CD4-positive, alpha-beta T cell (primary cell): ENCODE measurements at regions not wholly inside any gene's neighbourhood (a gene's known extent, or its start where the extent isn't known, plus 50 kb on each side); places are given as distances from the start of the nearest gene placed in this dataset.

Experiments
- ATAC-seq: fragments of 200-7000 bp; cut with Tn5 transposase; one replicate; pipeline ENCODE4 v1.10.0; 2022; ENCODE audit warnings: mild to moderate bottlenecking; ENCODE audit not compliant: poor library complexity
- CTCF ChIA-PET: fragments of 350-600 bp; sonication (Branson Sonifier 250); formaldehyde crosslinking; loops from one replicate; lab custom pipeline; 2021; ENCODE audit warnings: antibody characterized with exemption, inconsistent platforms; lab: Charles Lee
- POLR2A ChIA-PET: fragments of 350-600 bp; sonication (Branson Sonifier 250); formaldehyde crosslinking; loops from one replicate; lab custom pipeline; 2021; ENCODE audit warnings: antibody characterized with exemption, inconsistent platforms; lab: Charles Lee
- DNase-seq, 14 experiments: peaks; one replicate each; pipeline ENCODE4 v3.0.0-alpha.2; 2013 to 2020; ENCODE audit warnings: mixed read lengths in 2 of 14
- H3K27ac ChIP-seq, 2 donors: one replicate each; pipeline versions ENCODE4 v1.5.1 to v1.7.0; 2013; ENCODE audit warnings: low read length in 2 of 2, low read depth in 1 of 2, mild to moderate bottlenecking in 1 of 2
- H3K27me3 ChIP-seq, 2 experiments: 1 replicate in 1 of 2; 2 replicates in 1 of 2; pipeline versions ENCODE4 v1.6.1 to v1.7.0; 2013; ENCODE audit warnings: low read length in 2 of 2, control low read depth in 1 of 2, mild to moderate bottlenecking in 1 of 2, moderate library complexity in 1 of 2; ENCODE audit not compliant: insufficient read depth in 2 of 2, control insufficient read depth in 1 of 2
- H3K36me3 ChIP-seq: one replicate; pipeline ENCODE4 v1.6.1; 2013; ENCODE audit warnings: low read length, control low read depth; ENCODE audit not compliant: insufficient read depth
- H3K4me1 ChIP-seq: one replicate; pipeline ENCODE4 v1.6.1; 2013; ENCODE audit warnings: low read length, control low read depth; ENCODE audit not compliant: insufficient read depth
- H3K4me3 ChIP-seq: one replicate; pipeline ENCODE4 v1.5.1; 2013; ENCODE audit warnings: mild to moderate bottlenecking, low read length, moderate library complexity
- H3K9me3 ChIP-seq, 2 experiments: 1 replicate in 1 of 2; 2 replicates in 1 of 2; pipeline versions ENCODE4 v1.6.1 to v1.7.0; 2013; ENCODE audit warnings: low read length in 2 of 2, mild to moderate bottlenecking in 2 of 2, control low read depth in 1 of 2, moderate library complexity in 1 of 2; ENCODE audit not compliant: control insufficient read depth in 1 of 2, insufficient read depth in 1 of 2
- H3K27ac Mint-ChIP-seq: one replicate; pipeline ENCODE4 v1.8.0; 2020; ENCODE audit warnings: mixed read lengths
- H3K27me3 Mint-ChIP-seq: one replicate; pipeline ENCODE4 v1.8.0; 2021; ENCODE audit warnings: mixed read lengths
- H3K36me3 Mint-ChIP-seq: one replicate; pipeline ENCODE4 v1.8.0; 2021; ENCODE audit warnings: low read depth, mixed read lengths
- H3K4me1 Mint-ChIP-seq: one replicate; pipeline ENCODE4 v1.8.0; 2021; ENCODE audit warnings: low read depth, mixed read lengths
- H3K4me3 Mint-ChIP-seq: one replicate; pipeline ENCODE4 v1.8.0; 2020; ENCODE audit warnings: mild to moderate bottlenecking, mixed read lengths
- H3K9me3 Mint-ChIP-seq: one replicate; pipeline ENCODE4 v1.8.0; 2020; ENCODE audit warnings: mixed read lengths
- CTCF ChIP-seq: fragments of 200-600 bp; IDR thresholded peaks from one replicate; pipeline ENCODE4 v1.8.0; 2022; ENCODE audit warnings: antibody characterized with exemption, mild to moderate bottlenecking
- intact Hi-C, 2 experiments: fragments of 100-400 bp; cut with DNase I in 1 of 2; cut with micrococcal nuclease in 1 of 2; formaldehyde crosslinking; loops; one replicate each; pipeline versions ENCODE4 v1.15.1 to v1.9.0; 2023 to 2025; cut with DNase I, micrococcal nuclease

- intact Hi-C loops, result no loop called here
- Mint-ChIP-seq H3K4me3 (no peak overlapping the region), H3K4me1 (no peaks in the 10 kb centered on the region), H3K36me3 (no peaks in the 10 kb centered on the region), H3K27ac (no peak overlapping the region), H3K27me3 (peaks cover 3% of the 10 kb centered on the region), H3K9me3 (no peaks in the 10 kb centered on the region)
- Histone ChIP-seq H3K27ac (no peak overlapping the region), H3K4me3 (no peak overlapping the region), H3K27me3 (peaks cover 0 to 8% of the 10 kb centered on the region in 2 experiments), H3K9me3 (no peaks in the 10 kb centered on the region), H3K4me1 (no peaks in the 10 kb centered on the region), H3K36me3 (no peaks in the 10 kb centered on the region)
- no peak for DNase-seq
- POLR2A ChIA-PET, result no interaction called here
- CTCF ChIA-PET, result no interaction called here
- no peak for TF ChIP-seq CTCF
- ATAC-seq, result no peak
Observed at GRCh38 chr2:234676109-234676782, 179.4 kb upstream of the ARL4C start.

GRCh38 chr2:234674781-234675201, 177.9 kb upstream of the ARL4C start:
- ChIA-PET CTCF (no interaction called here), POLR2A (no interaction called here)
- no peak for DNase-seq
- H3K4me1 ChIP-seq, result no peaks in the 10 kb centered on the region
- no peak for ATAC-seq
- peaks cover 12% of the 10 kb centered on the region for H3K27me3 Mint-ChIP-seq
- no peak overlapping the region for H3K4me3 Mint-ChIP-seq
- no peak overlapping the region for H3K27ac Mint-ChIP-seq
- H3K36me3 ChIP-seq, result no peaks in the 10 kb centered on the region
- no peaks in the 10 kb centered on the region for H3K36me3 Mint-ChIP-seq
- H3K9me3 Mint-ChIP-seq, result no peaks in the 10 kb centered on the region
- H3K27me3 ChIP-seq, result peaks cover 0 to 8% of the 10 kb centered on the region in 2 experiments
- H3K4me1 Mint-ChIP-seq, result no peaks in the 10 kb centered on the region
- H3K27ac ChIP-seq, result no peak overlapping the region
- no peak for TF ChIP-seq CTCF
- intact Hi-C loops, result no loop called here
- no peak overlapping the region for H3K4me3 ChIP-seq
- no peaks in the 10 kb centered on the region for H3K9me3 ChIP-seq

GRCh38 chr2:234673961-234674759, 177.3 kb upstream of the ARL4C start:
- Mint-ChIP-seq H3K4me3 (no peak overlapping the region), H3K27ac (no peak overlapping the region), H3K9me3 (no peaks in the 10 kb centered on the region), H3K27me3 (peaks cover 15% of the 10 kb centered on the region), H3K4me1 (no peaks in the 10 kb centered on the region), H3K36me3 (no peaks in the 10 kb centered on the region)
- H3K27ac ChIP-seq, result no peak overlapping the region
- ATAC-seq, result no peak
- no peak for TF ChIP-seq CTCF
- no peaks in the 10 kb centered on the region for H3K36me3 ChIP-seq
- H3K4me3 ChIP-seq, result no peak overlapping the region
- no peaks in the 10 kb centered on the region for H3K4me1 ChIP-seq
- CTCF ChIA-PET, result no interaction called here
- POLR2A ChIA-PET, result interaction anchor here (0.7 kb wide), 1 partner anchor 13 kb away, joined by 3 read pairs; no protein-coding TSS in a partner anchor
- intact Hi-C loops, result no loop called here
- no peak for DNase-seq
- H3K27me3 ChIP-seq, result peaks cover 0 to 5% of the 10 kb centered on the region in 2 experiments
- no peaks in the 10 kb centered on the region for H3K9me3 ChIP-seq
